ENCODE measurements at regions not wholly inside any gene's neighbourhood (a gene's known extent, or its start where the extent isn't known, plus 50 kb on each side); places are given as distances from the start of the nearest gene placed in this dataset.
A peak's percentile ranks its signal among the peaks of the same experiment; 100 is the strongest.

GRCh38 chr7:98771519-98771918 lies 98.3 kb downstream of the TMEM130 start:
- no peak overlapping the region for H3K4me3 ChIP-seq
- ATAC-seq (ENCODE audit: low FRiP score in 2 of 2) (peak in 1 of 2 donors; percentile 57), DNase-seq (no peak)
- no peak for TF ChIP-seq CTCF (IDR thresholded peaks at IDR 0.05)
- TF ChIP-seq POLR2AphosphoS5 (IDR thresholded peaks at IDR 0.05), result no peak
- no peak for TF ChIP-seq POLR2A (IDR thresholded peaks at IDR 0.05)
- no peak for TF ChIP-seq EP300 (IDR thresholded peaks at IDR 0.05)
- H3K4me1 ChIP-seq, result no peaks in the 10 kb centered on the region
- H3K27ac ChIP-seq, result no peak overlapping the region
- no peaks in the 10 kb centered on the region for H3K36me3 ChIP-seq
- H3K27me3 ChIP-seq, result no peaks in the 10 kb centered on the region
- 20 to 38% methylated on average over 2 to 6 of the region's 6 CpGs for WGBS, 2 donors
- no peaks in the 10 kb centered on the region for H3K9me3 ChIP-seq

GRCh38 chr7:98771941-98772603 lies 97.7 kb downstream of the TMEM130 start:
- H3K4me1 ChIP-seq, result no peaks in the 10 kb centered on the region
- ATAC-seq (ENCODE audit: low FRiP score in 2 of 2) (no peak), DNase-seq (no peak)
- WGBS, 2 donors, result 33 to 44% methylated on average over 22 of the region's 22 CpGs
- TF ChIP-seq CTCF (IDR thresholded peaks at IDR 0.05) (no peak), EP300 (IDR thresholded peaks at IDR 0.05) (no peak), POLR2AphosphoS5 (IDR thresholded peaks at IDR 0.05) (no peak), POLR2A (IDR thresholded peaks at IDR 0.05) (no peak)
- no peaks in the 10 kb centered on the region for H3K9me3 ChIP-seq
- no peaks in the 10 kb centered on the region for H3K36me3 ChIP-seq
- H3K27me3 ChIP-seq, result no peaks in the 10 kb centered on the region
- H3K4me3 ChIP-seq, result no peak overlapping the region
- no peak overlapping the region for H3K27ac ChIP-seq

- no peaks in the 10 kb centered on the region for H3K36me3 ChIP-seq
- ATAC-seq (ENCODE audit: low FRiP score in 2 of 2), result no peak
- no peak overlapping the region for H3K27ac ChIP-seq
- H3K4me3 ChIP-seq, result no peak overlapping the region
- DNase-seq, result no peak
- TF ChIP-seq CTCF (IDR thresholded peaks at IDR 0.05) (no peak), POLR2AphosphoS5 (IDR thresholded peaks at IDR 0.05) (no peak), POLR2A (IDR thresholded peaks at IDR 0.05) (no peak), EP300 (IDR thresholded peaks at IDR 0.05) (no peak)
- no peaks in the 10 kb centered on the region for H3K4me1 ChIP-seq
- no peaks in the 10 kb centered on the region for H3K9me3 ChIP-seq
- WGBS, 2 donors, result 38 to 45% methylated on average over 4 of the region's 4 CpGs
- H3K27me3 ChIP-seq, result no peaks in the 10 kb centered on the region
Observed at GRCh38 chr7:98774884-98775283, 94.9 kb downstream of the TMEM130 start.

- DNase-seq (no peak), ATAC-seq (ENCODE audit: low FRiP score in 2 of 2) (no peak)
- H3K4me1 ChIP-seq, result no peaks in the 10 kb centered on the region
- no peaks in the 10 kb centered on the region for H3K9me3 ChIP-seq
- no peak overlapping the region for H3K27ac ChIP-seq
- H3K27me3 ChIP-seq, result no peaks in the 10 kb centered on the region
- no peak overlapping the region for H3K4me3 ChIP-seq
- H3K36me3 ChIP-seq, result no peaks in the 10 kb centered on the region
- 72 to 81% methylated on average over 9 of the region's 9 CpGs for WGBS, 2 donors
- TF ChIP-seq POLR2A (IDR thresholded peaks at IDR 0.05) (no peak), POLR2AphosphoS5 (IDR thresholded peaks at IDR 0.05) (no peak)
Observed at GRCh38 chr7:98777051-98777450, 92.8 kb downstream of the TMEM130 start.

GRCh38 chr7:98778421-98778820 lies 91.4 kb downstream of the TMEM130 start:
- H3K4me3 ChIP-seq, result no peak overlapping the region
- WGBS, 2 donors, result 71 to 74% methylated on average over 4 of the region's 4 CpGs
- no peak for ATAC-seq (ENCODE audit: low FRiP score in 2 of 2)
- H3K27me3 ChIP-seq, result no peaks in the 10 kb centered on the region
- no peaks in the 10 kb centered on the region for H3K36me3 ChIP-seq
- H3K4me1 ChIP-seq, result no peaks in the 10 kb centered on the region
- no peaks in the 10 kb centered on the region for H3K9me3 ChIP-seq
- no peak for TF ChIP-seq POLR2A (IDR thresholded peaks at IDR 0.05)
- no peak for TF ChIP-seq CTCF (IDR thresholded peaks at IDR 0.05)
- no peak for TF ChIP-seq POLR2AphosphoS5 (IDR thresholded peaks at IDR 0.05)
- no peak for TF ChIP-seq EP300 (IDR thresholded peaks at IDR 0.05)
- DNase-seq, result no peak
- no peak overlapping the region for H3K27ac ChIP-seq
